SK-MEL-5 (cell line): ENCODE measurements at regions not wholly inside any gene's neighbourhood (a gene's known extent, or its start where the extent isn't known, plus 50 kb on each side); places are given as distances from the start of the nearest gene placed in this dataset.
A peak's percentile ranks its signal among the peaks of the same experiment; 100 is the strongest.
"Not testable (repeated sequence)": the region's sequence is repeated elsewhere in the genome, so short reads cannot be mapped to it uniquely, and the experiment has no call there.

Source experiments
- DNase-seq: peaks from one replicate; pipeline ENCODE4 v3.0.0-alpha.2; 2016; ENCODE audit warnings: low read depth, low spot score
- in situ Hi-C: cut with HindIII; loops from 2 replicates; pipeline ENCODE4 v1.10.0; 2016; ENCODE audit warnings: low sequenced_read_pairs, high pct_unique_total_duplicates, low pct_unique_long_range_greater_than_20kb

DNA sequence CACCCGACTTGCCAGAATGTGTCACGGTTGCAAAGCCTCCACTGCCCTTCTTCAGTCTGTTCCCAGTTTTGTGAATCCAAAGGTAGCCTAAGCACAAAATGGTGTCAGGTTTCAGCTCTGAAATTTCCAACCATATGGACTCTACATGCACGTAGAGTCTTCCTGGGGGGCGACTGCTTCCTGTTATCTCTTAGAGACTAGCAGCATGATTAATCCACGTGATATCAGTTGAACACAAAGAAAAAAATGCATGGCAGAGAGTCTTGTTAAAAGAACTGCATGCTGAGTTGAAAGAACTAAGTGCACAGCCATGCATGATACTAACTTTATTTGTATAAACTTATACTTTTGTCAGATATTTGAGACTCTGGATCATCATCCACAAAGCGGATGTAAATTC lies 404.4 kb downstream of the SOCS6 start:
- no peak for DNase-seq
- in situ Hi-C loops = no loop called here

DNA sequence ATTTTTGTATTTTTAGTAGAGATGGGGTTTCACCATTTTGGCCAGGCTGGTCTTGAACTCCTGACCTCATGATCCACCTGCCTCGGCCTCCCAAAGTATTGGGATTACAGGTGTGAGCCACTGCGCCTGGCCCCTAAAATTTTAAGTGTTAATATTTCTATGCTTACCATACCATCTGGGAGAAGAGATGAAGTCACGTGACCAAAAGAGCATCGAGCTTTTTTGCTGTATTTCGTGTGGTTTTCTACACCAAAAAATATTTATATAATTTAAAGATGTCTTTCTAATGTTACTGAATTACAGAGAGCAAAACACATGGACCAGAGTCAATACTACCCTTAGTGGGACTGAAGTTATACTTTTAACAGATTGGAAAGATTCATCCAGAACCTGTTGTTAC lies 400.9 kb downstream of the SOCS6 start:
- in situ Hi-C loops, DNase-seq: not testable (repeated sequence)

DNA sequence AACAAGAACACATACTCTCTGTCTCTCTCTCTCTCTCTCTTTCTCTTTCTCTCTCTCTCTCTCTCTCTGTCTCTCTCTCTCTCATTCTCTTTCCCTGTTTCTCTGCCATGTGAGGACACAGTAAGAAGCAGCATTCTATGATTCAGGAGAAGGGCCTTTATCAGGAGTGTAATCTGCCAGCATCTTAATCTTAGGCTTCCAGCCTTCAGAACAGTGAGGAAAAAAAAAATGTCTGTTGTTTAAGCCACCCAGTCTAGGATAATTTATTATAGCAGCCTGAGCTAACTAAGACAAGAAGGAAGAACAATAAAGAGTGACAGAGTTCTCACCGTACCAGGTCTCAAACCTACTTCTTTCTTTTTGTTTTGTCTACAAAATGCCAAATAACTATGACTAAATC lies 399.4 kb downstream of the SOCS6 start:
- in situ Hi-C loops = no loop called here
- no peak for DNase-seq

DNA sequence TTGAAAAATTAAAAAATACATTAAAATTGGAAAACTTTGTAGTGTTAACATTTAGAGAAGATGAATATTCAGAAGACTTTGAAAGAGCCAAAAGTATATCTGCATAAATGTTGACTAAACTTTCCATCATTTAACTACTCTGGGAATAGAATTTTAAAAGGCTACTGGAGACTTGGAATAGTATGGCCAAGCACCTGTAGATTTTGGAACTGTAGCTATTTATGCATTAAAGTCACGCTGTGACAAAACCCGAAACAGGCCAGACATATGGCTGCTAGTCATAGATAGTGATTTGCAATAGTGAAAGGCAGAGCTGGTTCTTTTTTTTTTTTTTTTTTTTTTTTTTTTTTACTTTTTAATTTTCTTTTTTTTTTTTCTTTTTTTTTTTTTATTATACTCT lies 396.0 kb downstream of the SOCS6 start:
- in situ Hi-C loops = no loop called here
- DNase-seq = no peak

DNA sequence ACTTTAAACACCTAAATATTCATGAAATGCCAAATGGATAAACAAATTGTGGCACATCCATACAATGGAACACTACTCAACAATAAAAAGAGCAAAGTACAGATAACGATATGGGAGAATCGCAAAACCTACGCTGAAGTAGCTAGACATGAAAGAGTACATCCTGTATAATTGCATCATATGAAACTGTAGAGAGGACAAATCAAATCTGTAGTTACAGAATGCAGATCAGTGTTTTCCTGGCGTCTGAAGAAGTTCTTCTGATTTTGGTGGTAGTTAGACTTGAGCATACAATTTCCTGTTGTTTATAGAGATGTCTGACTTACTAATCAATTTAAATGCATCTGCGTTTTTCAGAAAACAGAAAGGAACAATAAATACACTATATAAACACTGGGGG lies 394.4 kb downstream of the SOCS6 start:
- no peak for DNase-seq
- in situ Hi-C loops = no loop called here

DNA sequence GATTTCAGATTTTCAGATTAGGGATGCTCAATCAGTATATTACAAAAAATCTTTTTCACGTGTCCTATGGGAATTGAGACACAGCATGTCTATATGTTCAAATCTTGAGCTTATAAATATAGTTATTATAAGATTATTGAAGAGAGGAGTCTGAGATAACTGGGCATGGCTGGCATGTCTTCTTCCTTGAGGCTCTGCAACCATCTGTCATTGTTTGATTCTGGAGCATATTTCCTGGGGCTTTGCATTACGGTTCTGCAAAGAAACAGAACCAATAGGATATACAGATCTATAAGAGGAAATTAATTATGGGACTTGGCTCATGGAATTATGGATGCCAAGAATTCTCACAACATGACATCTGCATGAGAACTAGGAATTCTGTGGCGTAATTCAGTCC lies 386.1 kb downstream of the SOCS6 start:
- DNase-seq = no peak
- in situ Hi-C loops = no loop called here

DNA sequence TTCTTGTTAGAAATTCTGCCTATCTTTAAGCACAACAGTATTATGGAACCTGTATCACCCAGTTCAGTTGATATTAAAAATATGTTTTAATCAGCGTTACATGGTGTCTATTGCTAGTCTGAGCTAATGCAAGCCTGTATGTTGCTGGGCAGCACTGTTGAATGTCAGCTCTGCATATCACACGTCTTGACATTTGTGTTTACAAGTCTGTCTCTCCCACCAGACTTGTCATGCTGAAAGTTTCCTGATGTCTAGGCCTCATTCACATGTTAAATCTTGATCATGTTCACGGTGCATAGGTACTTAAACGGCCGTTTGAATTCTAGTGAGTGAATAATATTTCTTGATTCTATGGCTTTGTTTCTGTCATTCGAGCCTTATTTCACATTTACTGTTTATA lies 385.0 kb downstream of the SOCS6 start:
- DNase-seq = no peak
- in situ Hi-C loops = no loop called here

DNA sequence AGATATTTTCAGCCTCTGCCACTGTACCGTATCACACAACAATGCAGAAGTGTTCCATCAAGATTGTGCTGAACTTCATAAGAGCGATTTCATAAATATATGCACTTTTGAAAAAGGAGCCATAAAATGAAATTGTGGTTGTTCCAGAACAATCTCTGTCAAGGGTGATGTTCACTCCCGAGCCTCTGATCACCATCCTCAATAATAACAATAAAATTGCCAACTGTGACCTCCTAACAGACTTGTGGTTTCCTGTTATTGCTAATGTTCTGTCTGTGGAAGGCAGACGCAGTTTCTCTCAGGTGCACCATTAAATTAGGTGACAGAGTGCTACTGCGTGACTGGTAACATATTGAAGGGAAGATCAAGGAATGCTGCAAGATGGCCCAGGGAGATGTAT lies 383.7 kb downstream of the SOCS6 start:
- DNase-seq = no peak
- in situ Hi-C loops = no loop called here

DNA sequence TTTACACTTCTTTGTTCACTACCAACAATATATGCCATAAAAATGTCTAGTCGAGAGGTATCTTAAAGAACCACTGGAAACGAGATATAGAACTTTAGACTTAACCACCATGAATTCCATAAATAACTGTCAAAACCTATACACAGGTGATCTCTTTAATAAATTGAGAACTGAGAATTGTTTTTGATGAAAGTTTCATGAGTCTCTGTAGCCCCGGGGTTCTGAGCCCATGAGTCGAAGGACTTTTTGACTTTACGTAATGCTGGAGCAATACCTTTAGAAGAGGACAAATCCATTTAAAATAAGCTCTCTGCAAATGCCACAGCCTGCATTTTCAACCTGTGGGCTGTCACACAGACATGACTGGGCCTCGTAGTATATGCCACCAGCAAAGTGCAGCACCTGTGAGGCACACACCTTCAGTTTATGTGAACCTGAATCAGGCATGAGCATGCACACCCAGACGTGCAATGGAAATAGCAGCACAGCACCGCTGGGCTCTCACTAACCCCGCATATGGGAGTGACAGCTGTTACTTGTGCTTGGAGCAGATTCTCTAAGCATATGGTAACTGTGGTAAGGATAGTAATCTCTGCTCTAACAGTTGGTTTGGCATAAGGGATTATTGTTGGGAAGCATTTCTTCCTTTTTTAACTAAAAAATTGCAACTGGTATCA lies 383.2 kb downstream of the SOCS6 start:
- in situ Hi-C loops = no loop called here
- no peak for DNase-seq

DNA sequence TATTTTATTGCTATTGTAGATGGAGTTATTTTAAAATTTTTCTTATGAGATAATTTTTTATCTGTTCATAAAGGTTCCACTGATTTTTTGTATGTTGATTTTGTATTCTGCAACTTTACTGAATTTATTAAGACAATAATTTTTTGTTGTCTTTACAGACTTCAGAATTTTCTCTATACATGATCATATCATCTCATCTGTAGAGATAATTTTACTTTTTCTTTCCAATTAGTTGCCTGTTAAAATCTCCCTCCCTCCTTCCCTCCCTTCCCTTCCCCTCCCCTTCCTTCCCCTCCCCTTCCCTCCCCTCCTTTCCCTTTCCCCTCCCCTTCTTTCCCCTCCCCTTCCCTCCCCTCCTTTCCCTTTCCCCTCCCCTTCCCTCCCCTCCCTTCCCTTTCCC lies 378.1 kb downstream of the SOCS6 start:
- in situ Hi-C loops = no loop called here

DNA sequence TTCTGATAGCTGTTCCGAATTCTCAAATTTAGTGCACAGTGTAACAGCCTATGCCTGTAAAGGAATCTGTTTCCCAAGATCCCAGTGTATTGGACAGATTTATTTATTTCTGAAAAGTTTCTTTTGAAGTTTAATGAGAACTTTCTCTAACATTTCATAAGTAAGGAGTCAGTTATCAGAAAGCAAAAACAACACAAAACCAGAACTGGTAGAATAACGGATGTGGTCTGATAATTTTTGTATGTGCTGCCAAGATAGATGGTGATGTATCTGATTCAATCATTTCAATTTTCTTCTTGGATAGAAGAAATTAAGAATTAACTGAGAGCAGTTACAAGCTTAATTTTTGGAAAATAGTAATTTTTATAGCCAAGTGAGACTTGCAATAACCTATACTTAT lies 374.3 kb downstream of the SOCS6 start:
- no peak for DNase-seq
- in situ Hi-C loops = no loop called here

More for the DNA sequence above, 378.1 kb downstream of the SOCS6 start:
- DNase-seq = no peak

DNA sequence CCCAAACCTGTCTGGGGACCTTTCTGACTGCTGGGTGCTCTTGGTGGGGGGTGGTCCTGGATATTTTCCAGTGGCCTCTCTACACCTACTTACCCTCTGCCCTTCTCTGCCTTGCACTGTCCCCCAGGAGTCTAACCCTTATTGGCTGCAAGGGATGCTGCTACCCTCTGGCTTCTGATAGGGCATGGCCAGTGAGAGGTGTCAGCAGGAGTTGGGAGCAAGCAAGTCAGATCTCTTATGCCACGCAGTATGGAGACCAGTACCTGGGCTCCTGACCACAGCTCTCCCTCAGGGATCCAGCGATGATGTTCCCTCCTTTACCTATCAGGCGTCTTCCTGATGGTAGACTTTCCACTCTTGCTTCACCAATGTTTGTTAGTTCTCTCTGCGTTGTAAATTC lies 373.7 kb downstream of the SOCS6 start:
- in situ Hi-C loops = no loop called here
- DNase-seq = no peak

DNA sequence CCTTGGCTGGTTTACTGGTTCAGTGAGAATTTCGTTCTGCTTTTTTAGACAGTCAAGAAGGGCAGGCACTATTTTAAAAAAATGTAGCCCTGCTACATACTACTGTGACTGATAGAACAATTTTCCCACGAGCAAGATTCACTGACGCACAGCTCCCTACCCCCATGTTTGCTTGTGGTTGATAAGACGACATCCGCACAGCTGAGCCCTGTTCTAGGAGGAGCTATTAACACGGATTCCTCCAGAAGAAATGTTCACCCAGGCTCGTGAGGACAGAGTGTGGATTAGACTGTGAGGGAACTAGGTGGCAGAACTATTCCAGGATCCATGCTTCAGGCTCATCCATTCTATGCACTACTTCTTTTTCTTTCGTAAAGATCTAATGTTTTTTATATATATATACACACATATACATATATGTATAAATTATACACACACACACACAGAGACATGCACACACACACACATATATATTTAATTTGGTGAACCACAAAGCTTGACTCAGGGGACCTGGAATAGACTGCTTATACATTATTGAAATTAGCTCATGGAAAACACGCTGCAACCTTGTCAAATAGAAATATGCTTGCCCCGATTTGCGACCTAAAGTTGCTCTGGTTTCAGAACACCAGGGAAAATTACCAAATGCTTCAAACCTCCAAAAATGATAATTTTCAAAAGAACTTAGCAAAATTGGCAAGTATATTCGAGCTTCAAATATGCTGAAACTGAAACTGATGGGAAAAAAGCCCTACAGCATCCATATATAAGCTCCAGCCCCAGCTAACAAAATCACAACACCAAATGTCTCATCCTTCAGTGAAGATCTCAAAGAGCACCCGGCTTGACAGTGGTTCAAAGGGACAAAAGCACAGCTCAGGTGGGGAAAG lies 370.4 kb downstream of the SOCS6 start:
- peak; percentile 41 for DNase-seq
- in situ Hi-C loops = no loop called here

DNA sequence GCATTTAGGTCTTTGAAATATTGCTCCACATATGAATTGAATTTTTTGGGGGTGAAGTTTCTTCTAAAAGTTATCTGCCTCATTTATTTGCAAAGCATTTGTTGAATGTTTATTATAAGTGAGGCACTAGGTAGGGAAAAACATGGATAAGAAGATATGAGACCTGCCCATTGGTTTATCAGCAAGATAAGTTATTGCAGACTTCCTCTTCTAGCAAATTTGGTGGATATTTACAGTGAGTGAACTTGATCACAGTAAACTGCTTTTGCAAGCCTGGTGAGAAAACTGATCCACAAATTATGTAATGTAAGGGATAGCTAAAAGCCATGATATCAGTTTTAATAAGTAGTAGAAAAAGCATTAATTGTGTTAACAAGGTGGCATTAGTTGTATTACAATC lies 364.8 kb downstream of the SOCS6 start:
- no peak for DNase-seq
- in situ Hi-C loops = no loop called here

DNA sequence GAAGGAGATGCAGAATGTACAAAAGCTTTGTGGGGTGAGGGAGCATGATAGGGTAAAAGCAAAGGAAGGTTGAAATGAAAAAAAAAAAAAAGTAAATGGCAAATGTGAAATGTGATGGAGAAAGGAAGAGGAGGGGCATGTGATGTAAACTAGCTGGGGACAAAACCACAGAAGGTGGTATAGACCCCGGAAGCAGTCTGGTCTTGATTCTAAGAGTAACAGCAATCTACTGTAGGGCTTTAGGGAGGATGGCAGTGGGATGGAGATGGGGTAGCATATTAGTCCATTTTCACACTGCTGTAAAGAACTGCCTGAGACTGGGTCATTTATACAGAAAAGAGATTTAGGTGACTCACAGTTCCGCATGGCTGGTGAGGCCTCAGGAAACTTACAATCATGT lies 362.0 kb downstream of the SOCS6 start:
- in situ Hi-C loops = no loop called here
- no peak for DNase-seq

DNA sequence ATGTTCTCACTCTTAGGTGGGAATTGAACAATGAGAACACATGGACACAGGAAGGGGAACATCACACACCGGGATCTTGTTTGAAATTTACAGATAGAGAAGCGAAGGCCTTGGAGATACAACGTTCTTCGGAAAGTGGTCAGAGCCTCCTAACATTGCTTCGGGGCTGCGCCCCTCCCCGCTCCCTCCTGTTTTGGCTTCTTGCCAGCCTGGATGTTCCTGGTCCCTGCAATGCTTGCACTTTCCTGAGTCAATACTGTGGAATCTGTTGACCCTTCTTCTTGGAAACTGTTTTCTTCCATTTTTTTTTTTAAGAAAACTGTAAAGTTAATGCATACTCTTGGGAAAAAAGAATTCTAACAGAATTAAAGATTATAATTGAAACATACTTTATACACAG lies 360.8 kb downstream of the SOCS6 start:
- in situ Hi-C loops = no loop called here
- no peak for DNase-seq

DNA sequence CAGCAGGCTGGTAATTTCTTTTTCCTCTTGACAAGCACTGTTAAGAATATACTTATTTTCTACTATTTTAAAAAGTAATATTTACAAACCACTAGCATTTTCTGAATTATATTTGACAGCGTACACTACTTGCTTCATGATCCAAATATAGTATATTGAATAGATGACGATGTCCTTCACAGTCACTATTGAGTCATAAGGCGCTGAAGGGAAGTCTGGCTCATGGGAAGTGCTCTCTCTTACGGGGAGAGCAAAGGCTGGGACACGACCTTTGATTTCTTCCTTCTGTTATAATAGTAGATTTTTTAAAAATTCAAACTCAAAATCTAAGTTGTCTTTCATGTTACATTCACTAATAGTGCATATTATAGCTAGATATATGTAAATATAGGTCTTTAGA lies 357.1 kb downstream of the SOCS6 start:
- in situ Hi-C loops = no loop called here
- no peak for DNase-seq

DNA sequence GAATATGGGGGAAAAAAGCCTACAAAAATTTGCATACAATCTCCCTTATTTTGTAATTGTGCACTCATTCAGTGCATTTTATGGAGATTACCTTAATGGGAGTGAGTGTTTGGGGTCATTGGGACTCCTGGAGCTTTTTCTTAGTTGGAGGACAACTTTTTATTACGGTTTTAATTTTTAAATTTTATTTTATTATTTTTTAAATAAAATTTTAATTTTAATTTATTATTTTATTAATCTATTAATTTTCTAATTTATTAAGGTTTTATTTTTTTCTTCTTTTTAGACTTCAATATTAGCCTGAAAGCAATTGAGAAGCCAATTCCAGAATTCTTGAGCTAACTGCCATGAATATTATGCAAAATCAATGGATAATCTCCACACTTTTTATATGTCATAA lies 355.0 kb downstream of the SOCS6 start:
- in situ Hi-C loops = no loop called here
- no peak for DNase-seq

DNA sequence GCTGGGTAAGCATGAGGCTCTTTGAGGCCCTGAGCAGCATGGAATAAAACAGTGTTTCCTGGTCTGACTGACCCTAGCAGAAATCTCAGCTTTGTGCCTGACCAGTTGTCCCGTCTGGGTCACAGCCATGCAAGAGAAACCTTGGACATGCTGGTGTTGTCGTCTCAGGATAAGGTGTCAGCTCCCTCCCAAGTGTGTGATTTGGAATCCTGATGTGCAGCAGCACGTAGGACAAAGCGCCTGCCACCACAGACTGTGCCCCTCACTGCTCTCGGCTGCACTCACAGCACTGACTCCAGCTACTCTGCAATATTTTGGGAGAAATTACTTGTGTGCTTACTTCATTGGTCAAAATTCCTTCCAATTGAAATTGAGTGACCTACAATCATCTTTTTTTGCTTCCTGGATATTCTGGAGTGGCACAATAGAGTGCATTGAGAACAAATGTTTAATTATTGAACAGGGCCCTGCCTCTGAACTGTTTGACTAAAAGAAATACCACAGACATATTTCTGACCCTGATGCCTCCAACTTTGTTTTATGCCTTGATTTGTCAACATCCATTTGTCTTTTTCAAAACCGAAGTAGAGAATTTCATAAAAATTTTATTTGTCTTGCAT lies 352.4 kb downstream of the SOCS6 start:
- no peak for DNase-seq

More for the DNA sequence above, 352.4 kb downstream of the SOCS6 start:
- in situ Hi-C loops = no loop called here
